OCI-LY3 (cell line): ENCODE measurements at regions not wholly inside any gene's neighbourhood (a gene's known extent, or its start where the extent isn't known, plus 50 kb on each side); places are given as distances from the start of the nearest gene placed in this dataset.

Experiments
- H2AFZ ChIP-seq: fragments of 200-600, 300-600 bp; shearing (Covaris generic); 2 replicates; pipeline ENCODE4 v1.6.0; 2014; ENCODE audit warnings: antibody characterized with exemption, low read depth, low read length
- H3K27ac ChIP-seq: fragments of 200-600, 300-600 bp; sonication (generic); 2 replicates; pipeline ENCODE4 v1.5.1; 2014; ENCODE audit warnings: mild to moderate bottlenecking, low read length, moderate library complexity, mixed read lengths
- H3K27me3 ChIP-seq: fragments of 200-600, 300-600 bp; sonication (generic); 2 replicates; pipeline ENCODE4 v1.6.1; 2014; ENCODE audit warnings: low read depth, low read length, mixed read lengths
- H3K36me3 ChIP-seq: fragments of 200-600, 300-600 bp; sonication (generic); replicated peaks from 2 replicates; pipeline ENCODE3; 2014; ENCODE audit warnings: low read depth, low read length, mixed read lengths
- H3K4me1 ChIP-seq: fragments of 300-600, 200-600 bp; sonication (generic); 2 replicates; pipeline ENCODE4 v1.6.1; 2014; ENCODE audit warnings: low read length, mixed read lengths
- H3K4me2 ChIP-seq: fragments of 200-600, 300-600 bp; sonication (generic); 2 replicates; pipeline ENCODE4 v1.6.1; 2014; ENCODE audit warnings: low read length, mixed read lengths
- H3K4me3 ChIP-seq: fragments of 300-600, 200-600 bp; sonication (generic); 2 replicates; pipeline ENCODE4 v1.5.1; 2014; ENCODE audit warnings: antibody characterized with exemption, mild to moderate bottlenecking, low read length, moderate library complexity
- H3K79me2 ChIP-seq: fragments of 300-600, 200-600 bp; shearing (Covaris generic); 2 replicates; pipeline ENCODE4 v1.6.1; 2014; ENCODE audit warnings: mild to moderate bottlenecking, low read length, mixed read lengths
- H3K9ac ChIP-seq: fragments of 300-600, 200-600 bp; shearing (Covaris generic); 2 replicates; pipeline ENCODE4 v1.6.0; 2014; ENCODE audit warnings: mild to moderate bottlenecking, low read length, moderate library complexity
- H3K9me3 ChIP-seq: fragments of 200-600, 300-600 bp; shearing (Covaris generic); 2 replicates; pipeline ENCODE4 v1.6.1; 2014; ENCODE audit warnings: low read length, mixed read lengths; ENCODE audit not compliant: insufficient read depth
- H4K20me1 ChIP-seq: fragments of 200-600, 300-600 bp; sonication (generic); 2 replicates; pipeline ENCODE4 v1.6.1; 2016; ENCODE audit warnings: low read length, mixed read lengths; ENCODE audit not compliant: insufficient read depth
- CTCF ChIP-seq: fragments of 200-600, 300-600 bp; sonication (generic); IDR thresholded peaks from 2 replicates; pipeline ENCODE4 v1.5.1; 2014; ENCODE audit warnings: antibody characterized with exemption, low read length, low read depth
- EZH2phosphoT487 ChIP-seq: fragments of 200-600 bp; shearing (Covaris generic); IDR thresholded peaks from 2 replicates; pipeline ENCODE4 v1.6.1; 2018; ENCODE audit warnings: antibody characterized with exemption, mixed run types, low read depth

- Histone ChIP-seq H3K9me3 (no peaks in the 10 kb centered on the region), H3K4me3 (no peak overlapping the region), H3K9ac (no peak overlapping the region), H3K4me2 (no peak overlapping the region), H2AFZ (no peak overlapping the region), H3K27ac (no peak overlapping the region), H4K20me1 (no peaks in the 10 kb centered on the region), H3K36me3 (no peaks in the 10 kb centered on the region), H3K27me3 (no peaks in the 10 kb centered on the region), H3K4me1 (no peaks in the 10 kb centered on the region), H3K79me2 (no peaks in the 10 kb centered on the region)
- TF ChIP-seq EZH2phosphoT487 (no peak), CTCF (no peak)
Observed at GRCh38 chr1:98066911-98067310, 146.1 kb upstream of the DPYD start.

GRCh38 chr1:98059620-98060019 is 138.8 kb upstream of the DPYD start:
- no peak overlapping the region for H3K27ac ChIP-seq
- H3K4me3 ChIP-seq: no peak overlapping the region
- H4K20me1 ChIP-seq: no peaks in the 10 kb centered on the region
- no peak overlapping the region for H3K4me2 ChIP-seq
- no peak overlapping the region for H3K9ac ChIP-seq
- H3K9me3 ChIP-seq: no peaks in the 10 kb centered on the region
- H3K27me3 ChIP-seq: no peaks in the 10 kb centered on the region
- H3K4me1 ChIP-seq: peaks cover 3% of the 10 kb centered on the region; the same call in 1 of the 2 replicates
- no peak for TF ChIP-seq EZH2phosphoT487
- no peak for TF ChIP-seq CTCF
- H3K79me2 ChIP-seq: no peaks in the 10 kb centered on the region
- no peak overlapping the region for H2AFZ ChIP-seq
- H3K36me3 ChIP-seq: no peaks in the 10 kb centered on the region

- no peak overlapping the region for H3K4me3 ChIP-seq
- H3K9me3 ChIP-seq: no peaks in the 10 kb centered on the region
- H3K9ac ChIP-seq: no peak overlapping the region
- H4K20me1 ChIP-seq: no peaks in the 10 kb centered on the region
- H3K36me3 ChIP-seq: no peaks in the 10 kb centered on the region
- no peaks in the 10 kb centered on the region for H3K27me3 ChIP-seq
- no peak overlapping the region for H3K4me2 ChIP-seq
- H3K79me2 ChIP-seq: no peaks in the 10 kb centered on the region
- H2AFZ ChIP-seq: no peak overlapping the region
- no peak overlapping the region for H3K27ac ChIP-seq
- TF ChIP-seq CTCF: no peak
- peaks cover 3% of the 10 kb centered on the region; the same call in 1 of the 2 replicates for H3K4me1 ChIP-seq
Observed at GRCh38 chr1:98058676-98059075, 137.8 kb upstream of the DPYD start.

- Histone ChIP-seq H3K9me3 (no peaks in the 10 kb centered on the region), H3K4me3 (no peak overlapping the region), H3K4me1 (peaks cover 3% of the 10 kb centered on the region; the same call in 1 of the 2 replicates), H3K9ac (no peak overlapping the region), H2AFZ (no peak overlapping the region), H4K20me1 (no peaks in the 10 kb centered on the region), H3K4me2 (no peak overlapping the region), H3K36me3 (no peaks in the 10 kb centered on the region), H3K79me2 (no peaks in the 10 kb centered on the region), H3K27me3 (no peaks in the 10 kb centered on the region), H3K27ac (no peak overlapping the region)
- TF ChIP-seq CTCF (no peak), EZH2phosphoT487 (no peak)
Observed at GRCh38 chr1:98057236-98057910, 136.5 kb upstream of the DPYD start.
